22Rv1 (cell line): ENCODE measurements at regions not wholly inside any gene's neighbourhood (a gene's known extent, or its start where the extent isn't known, plus 50 kb on each side); places are given as distances from the start of the nearest gene placed in this dataset.

ENCODE experiments used
- H3K27ac ChIP-seq: fragments of 450-650 bp; 2 replicates; pipeline ENCODE4 v1.5.1; 2017
- CTCF ChIP-seq: fragments of 450-650 bp; IDR thresholded peaks from 2 replicates; pipeline ENCODE4 v1.5.1; 2017; ENCODE audit warnings: mild to moderate bottlenecking
- ZFX ChIP-seq: fragments of 450-650 bp; IDR thresholded peaks from 2 replicates; pipeline ENCODE4 v1.6.1; 2017; ENCODE audit warnings: antibody characterized with exemption, borderline replicate concordance

- TF ChIP-seq ZFX (no peak), CTCF (no peak)
- H3K27ac ChIP-seq: no peak overlapping the region
Observed at GRCh38 chr3:117681619-117682018, 972.0 kb downstream of the TUSC7 start.

- TF ChIP-seq ZFX (no peak), CTCF (no peak)
- H3K27ac ChIP-seq: no peak overlapping the region
Observed at GRCh38 chr3:117687096-117687495, 977.5 kb downstream of the TUSC7 start.

- no peak overlapping the region for H3K27ac ChIP-seq
- TF ChIP-seq CTCF (no peak), ZFX (no peak)
Observed at GRCh38 chr3:117688583-117688982, 979.0 kb downstream of the TUSC7 start.

- TF ChIP-seq ZFX: no peak
- H3K27ac ChIP-seq: no peak overlapping the region
Observed at GRCh38 chr3:117691526-117691925, 981.9 kb downstream of the TUSC7 start.

- H3K27ac ChIP-seq: no peak overlapping the region
- TF ChIP-seq ZFX: no peak
- no peak for TF ChIP-seq CTCF
Observed at GRCh38 chr3:117692416-117692995, 982.9 kb downstream of the TUSC7 start.

- TF ChIP-seq CTCF: no peak
- no peak for TF ChIP-seq ZFX
- H3K27ac ChIP-seq: no peak overlapping the region
Observed at GRCh38 chr3:117695321-117695720, 985.7 kb downstream of the TUSC7 start.

- no peak for TF ChIP-seq ZFX
- H3K27ac ChIP-seq: no peak overlapping the region
Observed at GRCh38 chr3:117695871-117696645, 986.5 kb downstream of the TUSC7 start.

GRCh38 chr3:117696851-117697407 lies 987.4 kb downstream of the TUSC7 start:
- H3K27ac ChIP-seq: no peak overlapping the region
- TF ChIP-seq ZFX: no peak
- no peak for TF ChIP-seq CTCF
